ENCODE measurements at regions not wholly inside any gene's neighbourhood (a gene's known extent, or its start where the extent isn't known, plus 50 kb on each side); places are given as distances from the start of the nearest gene placed in this dataset.

- TF ChIP-seq CTCF (tag by site-specific recombination; IDR thresholded peaks at IDR 0.05) (no peak), ZNF501 (tag by site-specific recombination; IDR thresholded peaks at IDR 0.05) (no peak), YY1 (tag by site-specific recombination; IDR thresholded peaks at IDR 0.05) (no peak), ATF2 (tag by site-specific recombination; IDR thresholded peaks at IDR 0.05; ENCODE audit: low read depth) (no peak), ZNF184 (tag by site-specific recombination; IDR thresholded peaks at IDR 0.05) (no peak), ZBTB21 (tag by site-specific recombination; IDR thresholded peaks at IDR 0.05) (no peak), ZNF561 (tag by site-specific recombination; IDR thresholded peaks at IDR 0.05; ENCODE audit: borderline replicate concordance) (no peak), MEIS1 (CRISPR knock-in tag; IDR thresholded peaks at IDR 0.05; ENCODE audit: borderline replicate concordance) (no peak), ZNF549 (tag by site-specific recombination; IDR thresholded peaks at IDR 0.05) (no peak), ZBTB11 (tag by site-specific recombination; conservative IDR thresholded peaks at IDR 0.05; ENCODE audit: low read depth) (no peak), REST (tag by site-specific recombination; IDR thresholded peaks at IDR 0.05) (no peak)
Measured at GRCh38 chr12:83739607-83740006, 1052.9 kb downstream of the TMTC2 start.
